ENCODE measurements at regions not wholly inside any gene's neighbourhood (a gene's known extent, or its start where the extent isn't known, plus 50 kb on each side); places are given as distances from the start of the nearest gene placed in this dataset.

- Histone ChIP-seq H3K9me2 (ENCODE audit: insufficient read depth, low read length) (no peaks in the 10 kb centered on the region), H3K79me2 (replicated peaks; ENCODE audit: insufficient read depth, low read length) (no peaks in the 10 kb centered on the region), H4K20me1 (ENCODE audit: insufficient read depth) (no peaks in the 10 kb centered on the region), H3K36me3 (ENCODE audit: insufficient read depth, low read length) (no peaks in the 10 kb centered on the region), H3K4me2 (ENCODE audit: low read length) (no peak overlapping the region), H2AFZ (ENCODE audit: low read depth, low read length) (no peak overlapping the region), H3K4me3 (ENCODE audit: low read length) (no peak overlapping the region), H3F3A (ENCODE audit: insufficient read depth, low read length, poor library complexity, severe bottlenecking) (no peaks in the 10 kb centered on the region), H3K9ac (ENCODE audit: low read length) (no peak overlapping the region), H3K27me3 (ENCODE audit: insufficient read depth, low read depth, low read length) (no peaks in the 10 kb centered on the region), H3K27ac (ENCODE audit: low read length) (no peak overlapping the region), H3K9me3 (ENCODE audit: low read length) (no peaks in the 10 kb centered on the region)
- no peak for TF ChIP-seq POLR2AphosphoS5 (IDR thresholded peaks at IDR 0.05)
These were observed 111.8 kb upstream of the EDNRB start for GRCh38 chr13:78030341-78030896.

DNA sequence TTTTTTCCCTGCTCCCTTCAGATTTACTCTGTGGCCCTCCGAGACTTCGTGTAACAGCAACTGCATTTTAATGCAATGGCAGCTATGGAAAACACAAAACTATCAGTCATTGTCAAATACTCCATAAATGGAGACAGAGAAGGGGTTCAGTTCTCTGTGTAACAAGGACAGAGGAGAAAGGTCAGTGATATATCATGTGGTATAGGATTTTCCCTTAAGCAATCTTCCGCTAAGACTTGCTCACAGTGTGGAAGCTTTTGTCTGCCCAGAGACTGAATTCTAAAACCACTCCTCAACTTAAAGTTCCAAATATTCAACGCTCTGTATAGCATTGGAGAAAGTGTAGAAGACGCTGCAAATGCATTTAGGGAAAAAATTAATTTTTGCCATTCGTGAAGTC lies 111.3 kb upstream of the EDNRB start:
- no peaks in the 10 kb centered on the region for H3K79me2 ChIP-seq (replicated peaks; ENCODE audit: insufficient read depth, low read length)
- no peaks in the 10 kb centered on the region for H4K20me1 ChIP-seq (ENCODE audit: insufficient read depth)
- H3K9ac ChIP-seq (ENCODE audit: low read length) = no peak overlapping the region
- no peaks in the 10 kb centered on the region for H3F3A ChIP-seq (ENCODE audit: insufficient read depth, low read length, poor library complexity, severe bottlenecking)
- no peak overlapping the region for H3K27ac ChIP-seq (ENCODE audit: low read length)
- H3K9me3 ChIP-seq (ENCODE audit: low read length) = no peaks in the 10 kb centered on the region
- TF ChIP-seq EZH2 (IDR thresholded peaks at IDR 0.05; ENCODE audit: borderline replicate concordance, insufficient read depth, low read length, poor library complexity, severe bottlenecking) (no peak), TAF1 (IDR thresholded peaks at IDR 0.05; ENCODE audit: low read depth) (no peak), REST (IDR thresholded peaks at IDR 0.05; ENCODE audit: borderline replicate concordance) (no peak), EP300 (conservative IDR thresholded peaks at IDR 0.05; ENCODE audit: poor library complexity, severe bottlenecking) (no peak), POLR2AphosphoS5 (IDR thresholded peaks at IDR 0.05) (no peak), RAD21 (conservative IDR thresholded peaks at IDR 0.05) (no peak), MXI1 (conservative IDR thresholded peaks at IDR 0.05; ENCODE audit: poor library complexity, severe bottlenecking) (no peak), SMC3 (conservative IDR thresholded peaks at IDR 0.05; ENCODE audit: poor library complexity) (no peak)
- TF ChIP-seq, protein P1, sequence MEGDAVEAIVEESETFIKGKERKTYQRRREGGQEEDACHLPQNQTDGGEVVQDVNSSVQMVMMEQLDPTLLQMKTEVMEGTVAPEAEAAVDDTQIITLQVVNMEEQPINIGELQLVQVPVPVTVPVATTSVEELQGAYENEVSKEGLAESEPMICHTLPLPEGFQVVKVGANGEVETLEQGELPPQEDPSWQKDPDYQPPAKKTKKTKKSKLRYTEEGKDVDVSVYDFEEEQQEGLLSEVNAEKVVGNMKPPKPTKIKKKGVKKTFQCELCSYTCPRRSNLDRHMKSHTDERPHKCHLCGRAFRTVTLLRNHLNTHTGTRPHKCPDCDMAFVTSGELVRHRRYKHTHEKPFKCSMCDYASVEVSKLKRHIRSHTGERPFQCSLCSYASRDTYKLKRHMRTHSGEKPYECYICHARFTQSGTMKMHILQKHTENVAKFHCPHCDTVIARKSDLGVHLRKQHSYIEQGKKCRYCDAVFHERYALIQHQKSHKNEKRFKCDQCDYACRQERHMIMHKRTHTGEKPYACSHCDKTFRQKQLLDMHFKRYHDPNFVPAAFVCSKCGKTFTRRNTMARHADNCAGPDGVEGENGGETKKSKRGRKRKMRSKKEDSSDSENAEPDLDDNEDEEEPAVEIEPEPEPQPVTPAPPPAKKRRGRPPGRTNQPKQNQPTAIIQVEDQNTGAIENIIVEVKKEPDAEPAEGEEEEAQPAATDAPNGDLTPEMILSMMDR (IDR thresholded peaks at IDR 0.05; ENCODE audit: poor library complexity, severe bottlenecking) = no peak
- no peaks in the 10 kb centered on the region for H3K9me2 ChIP-seq (ENCODE audit: insufficient read depth, low read length)
- no peak overlapping the region for H3K4me2 ChIP-seq (ENCODE audit: low read length)
- H3K4me3 ChIP-seq (ENCODE audit: low read length) = no peak overlapping the region
- H3K36me3 ChIP-seq (ENCODE audit: insufficient read depth, low read length) = no peaks in the 10 kb centered on the region
- no peaks in the 10 kb centered on the region for H3K27me3 ChIP-seq (ENCODE audit: insufficient read depth, low read depth, low read length)
- H2AFZ ChIP-seq (ENCODE audit: low read depth, low read length) = no peak overlapping the region

- no peak for TF ChIP-seq SMC3 (conservative IDR thresholded peaks at IDR 0.05; ENCODE audit: poor library complexity)
- no peak for TF ChIP-seq POLR2AphosphoS5 (IDR thresholded peaks at IDR 0.05)
- no peak for TF ChIP-seq TAF1 (IDR thresholded peaks at IDR 0.05; ENCODE audit: low read depth)
- no peak for TF ChIP-seq EZH2 (IDR thresholded peaks at IDR 0.05; ENCODE audit: borderline replicate concordance, insufficient read depth, low read length, poor library complexity, severe bottlenecking)
- no peak for TF ChIP-seq EP300 (conservative IDR thresholded peaks at IDR 0.05; ENCODE audit: poor library complexity, severe bottlenecking)
- TF ChIP-seq, protein P1 (IDR thresholded peaks at IDR 0.05; ENCODE audit: poor library complexity, severe bottlenecking) = no peak
- TF ChIP-seq RAD21 (conservative IDR thresholded peaks at IDR 0.05) = no peak
- no peak for TF ChIP-seq REST (IDR thresholded peaks at IDR 0.05; ENCODE audit: borderline replicate concordance)
- TF ChIP-seq MXI1 (conservative IDR thresholded peaks at IDR 0.05; ENCODE audit: poor library complexity, severe bottlenecking) = no peak
- Histone ChIP-seq H3K4me2 (ENCODE audit: low read length) (no peak overlapping the region), H3K4me3 (ENCODE audit: low read length) (no peak overlapping the region), H3K27me3 (ENCODE audit: insufficient read depth, low read depth, low read length) (no peaks in the 10 kb centered on the region), H3K9me2 (ENCODE audit: insufficient read depth, low read length) (no peaks in the 10 kb centered on the region), H3K9ac (ENCODE audit: low read length) (no peak overlapping the region), H3K9me3 (ENCODE audit: low read length) (no peaks in the 10 kb centered on the region), H3F3A (ENCODE audit: insufficient read depth, low read length, poor library complexity, severe bottlenecking) (no peaks in the 10 kb centered on the region), H4K20me1 (ENCODE audit: insufficient read depth) (no peaks in the 10 kb centered on the region), H3K36me3 (ENCODE audit: insufficient read depth, low read length) (no peaks in the 10 kb centered on the region), H3K79me2 (replicated peaks; ENCODE audit: insufficient read depth, low read length) (no peaks in the 10 kb centered on the region), H2AFZ (ENCODE audit: low read depth, low read length) (no peak overlapping the region), H3K27ac (ENCODE audit: low read length) (no peak overlapping the region)
These were observed 110.3 kb upstream of the EDNRB start for GRCh38 chr13:78028960-78029359.

Data from neural cell (in vitro differentiated cells).